HCT116 (cell line): ENCODE measurements at regions not wholly inside any gene's neighbourhood (a gene's known extent, or its start where the extent isn't known, plus 50 kb on each side); places are given as distances from the start of the nearest gene placed in this dataset.

Experiments
- ATAC-seq: fragments of 200-7000 bp; cut with Tn5 transposase; 2 replicates; pipeline ENCODE4 v1.9.1; 2020; ENCODE audit warnings: mild to moderate bottlenecking, moderate library complexity
- BruUV-seq: library from RNA; stranded (reverse); fragments of 400-500 nt; replicated peaks from 2 replicates; lab custom pipeline; 2021; lab: Mats Ljungman, UMichigan
- CTCF ChIA-PET: fragments of 300-600 bp; sonication (Branson Sonifier 250); formaldehyde crosslinking; loops from one replicate; lab custom pipeline; 2021; ENCODE audit warnings: antibody characterized with exemption; lab: Charles Lee
- POLR2A ChIA-PET: fragments of 300-600, 350-600 bp; sonication (Branson Sonifier 250); formaldehyde crosslinking; loops from one replicate; lab custom pipeline; 2021; ENCODE audit warnings: antibody characterized with exemption; lab: Charles Lee
- RAD21 ChIA-PET, 2 experiments: fragments of 300-600 bp; sonication (Branson Sonifier 250); formaldehyde crosslinking; loops; one replicate each; lab custom pipeline; 2023; ENCODE audit warnings: low total read pairs in 2 of 2; ENCODE audit not compliant: uncharacterized antibody in 2 of 2, unreplicated experiment in 2 of 2, low non-redundant PET in 1 of 2; lab: Charles Lee
- DNase-seq: peaks from one replicate; pipeline ENCODE4 v3.0.0-alpha.2; 2010; ENCODE audit warnings: low read depth, low spot score
- H2AFZ ChIP-seq: fragments of 200-600 bp; shearing (Covaris generic), sonication (generic); 2 replicates; pipeline ENCODE4 v1.6.1; 2017; ENCODE audit warnings: low read depth, mixed run types, mixed read lengths, antibody characterized with exemption, low read length; ENCODE audit not compliant: poor library complexity, severe bottlenecking
- H3K27ac ChIP-seq: 2 replicates; pipeline ENCODE4 v1.5.1; 2012; ENCODE audit warnings: low read depth, low read length
- H3K27me3 ChIP-seq: fragments of 200-600 bp; sonication (generic); 2 replicates; pipeline ENCODE4 v1.6.1; 2016; ENCODE audit warnings: mixed run types, low read length, mixed read lengths; ENCODE audit not compliant: insufficient read depth
- H3K36me3 ChIP-seq, 2 experiments: fragments of 200-500 bp in 1 of 2; fragments of 200-600 bp in 1 of 2; sonication (Bioruptor generic) in 1 of 2; sonication (generic) in 1 of 2; 2 replicates each; pipeline versions ENCODE4 v1.5.1 to v1.6.1; 2014 to 2016; ENCODE audit warnings: low read length in 2 of 2, inconsistent platforms in 1 of 2, mixed read lengths in 1 of 2, mixed run types in 1 of 2; ENCODE audit not compliant: insufficient read depth in 2 of 2, control insufficient read depth in 1 of 2
- H3K4me1 ChIP-seq, 2 experiments: fragments of 200-600 bp in 1 of 2; sonication (generic) in 1 of 2; 2 replicates each; pipeline versions ENCODE4 v1.5.1 to v1.6.1; 2012 to 2017; ENCODE audit warnings: low read length in 2 of 2, inconsistent platforms in 1 of 2, mild to moderate bottlenecking in 1 of 2, mixed read lengths in 1 of 2, mixed run types in 1 of 2, moderate library complexity in 1 of 2; ENCODE audit not compliant: insufficient read depth in 2 of 2, control insufficient read depth in 1 of 2
- H3K4me2 ChIP-seq: fragments of 200-600 bp; sonication (generic); 2 replicates; pipeline ENCODE4 v1.6.1; 2017; ENCODE audit warnings: mixed run types, low read length, mixed read lengths
- H3K4me3 ChIP-seq, 2 experiments: fragments of 200-600 bp in 1 of 2; sonication (generic) in 1 of 2; replicated peaks in 1 of 2; 2 replicates each; pipeline ENCODE4 v1.5.1; 2011 to 2016; ENCODE audit warnings: low read length in 2 of 2, control low read depth in 1 of 2, low read depth in 1 of 2, mild to moderate bottlenecking in 1 of 2, mixed read lengths in 1 of 2, mixed run types in 1 of 2
- H3K79me2 ChIP-seq: fragments of 200-600 bp; sonication (generic); 2 replicates; pipeline ENCODE4 v1.6.1; 2017; ENCODE audit warnings: mild to moderate bottlenecking, mixed run types, low read length, moderate library complexity, mixed read lengths; ENCODE audit not compliant: insufficient read depth
- H3K9ac ChIP-seq: fragments of 200-600 bp; sonication (generic); 2 replicates; pipeline ENCODE4 v1.6.1; 2016; ENCODE audit warnings: low read length, mixed read lengths
- H3K9me2 ChIP-seq: fragments of 200-600 bp; sonication (generic), shearing (Covaris generic); 2 replicates; pipeline ENCODE4 v1.6.1; 2017; ENCODE audit warnings: mixed run types, mild to moderate bottlenecking, moderate library complexity; ENCODE audit not compliant: insufficient read depth
- H3K9me3 ChIP-seq, 2 experiments: fragments of 200-500 bp in 1 of 2; fragments of 200-600 bp in 1 of 2; sonication (Bioruptor generic) in 1 of 2; sonication (generic) in 1 of 2; 2 replicates each; pipeline ENCODE4 v1.6.1; 2014 to 2017; ENCODE audit warnings: low read length in 2 of 2, mixed read lengths in 2 of 2, inconsistent platforms in 1 of 2, low read depth in 1 of 2, mild to moderate bottlenecking in 1 of 2, mixed run types in 1 of 2, moderate library complexity in 1 of 2; ENCODE audit not compliant: control insufficient read depth in 1 of 2, insufficient read depth in 1 of 2
- H4K20me1 ChIP-seq: fragments of 200-600 bp; sonication (generic), shearing (Covaris generic); 2 replicates; pipeline ENCODE4 v1.6.1; 2017; ENCODE audit warnings: mixed run types, mild to moderate bottlenecking, moderate library complexity; ENCODE audit not compliant: insufficient read depth
- CBX3 ChIP-seq: IDR thresholded peaks from 2 replicates; pipeline ENCODE4 v1.6.1; 2012; ENCODE audit warnings: low read depth
- EGR1 ChIP-seq: IDR thresholded peaks from 2 replicates; pipeline ENCODE4 v1.6.1; 2012; ENCODE audit warnings: low read depth
- ELF1 ChIP-seq: IDR thresholded peaks from 2 replicates; pipeline ENCODE4 v1.6.1; 2012; ENCODE audit warnings: low read depth, borderline replicate concordance
- FOSL1 ChIP-seq: IDR thresholded peaks from 2 replicates; pipeline ENCODE4 v1.6.1; 2012; ENCODE audit warnings: low read depth
- JUND ChIP-seq: IDR thresholded peaks from 2 replicates; pipeline ENCODE4 v1.6.1; 2012
- POLR2AphosphoS5 ChIP-seq: IDR thresholded peaks from 2 replicates; pipeline ENCODE4 v1.6.1; 2011; ENCODE audit warnings: mild to moderate bottlenecking, low read depth, low read length, moderate library complexity
- RAD21 ChIP-seq: IDR thresholded peaks from 2 replicates; pipeline ENCODE4 v1.6.1; 2012; ENCODE audit warnings: low read depth, mild to moderate bottlenecking
- SIN3A ChIP-seq: IDR thresholded peaks from 2 replicates; pipeline ENCODE4 v1.6.1; 2012; ENCODE audit warnings: low read depth
- SP1 ChIP-seq: IDR thresholded peaks from 2 replicates; pipeline ENCODE4 v1.6.1; 2012; ENCODE audit warnings: low read depth
- SRF ChIP-seq: IDR thresholded peaks from 2 replicates; pipeline ENCODE4 v1.6.1; 2012; ENCODE audit warnings: low read depth
- YY1 ChIP-seq: IDR thresholded peaks from 2 replicates; pipeline ENCODE4 v1.6.1; 2011; ENCODE audit warnings: low read length, low read depth, moderate library complexity, mild to moderate bottlenecking; ENCODE audit not compliant: insufficient replicate concordance; ENCODE audit errors: extremely low read depth
- ZFX ChIP-seq: fragments of 450-650 bp; IDR thresholded peaks from 2 replicates; pipeline ENCODE4 v1.6.1; 2017
- ZNF274 ChIP-seq: fragments of 200-500 bp; sonication (Bioruptor generic); IDR thresholded peaks from 2 replicates; pipeline ENCODE4 v1.6.1; 2014; ENCODE audit warnings: mild to moderate bottlenecking, low read depth, low read length, inconsistent platforms
- intact Hi-C: fragments of 100-400 bp; cut with micrococcal nuclease; formaldehyde crosslinking; loops from 2 replicates; pipeline ENCODE4 v1.10.0; 2022
- TF ChIP-seq, protein P1 (sequence below): IDR thresholded peaks from 2 replicates; pipeline ENCODE4 v1.6.1; 2012
- TF ChIP-seq, protein P2 (sequence below): IDR thresholded peaks from 2 replicates; pipeline ENCODE4 v1.6.1; 2012; ENCODE audit warnings: low read depth
- TF ChIP-seq, protein P3 (sequence below): IDR thresholded peaks from 2 replicates; pipeline ENCODE4 v1.6.1; 2011; ENCODE audit warnings: mild to moderate bottlenecking, low read length, moderate library complexity; ENCODE audit not compliant: insufficient replicate concordance; ENCODE audit errors: extremely low read depth

DNA sequence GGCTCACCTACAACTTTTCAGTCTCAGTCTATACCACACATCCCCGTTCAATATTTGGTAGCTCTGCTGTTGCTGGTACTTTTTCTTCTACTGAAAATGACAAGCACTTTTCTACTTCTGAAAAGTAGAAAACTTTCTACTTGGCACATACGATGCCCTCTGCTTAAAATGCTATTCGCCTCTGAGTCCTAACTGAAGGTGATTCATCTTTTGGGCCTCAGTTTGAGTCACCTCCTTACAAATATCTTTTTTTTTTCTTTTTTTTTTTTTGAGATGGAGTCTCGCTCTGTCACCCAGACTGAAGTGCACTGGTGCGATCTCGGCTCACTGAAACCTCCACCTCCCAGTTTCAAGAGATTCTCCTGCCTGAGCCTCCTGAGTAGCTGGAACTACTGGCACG lies 136.0 kb upstream of the CYYR1 start:
- ATAC-seq (no peak), DNase-seq (no peak)
- H4K20me1 ChIP-seq: no peaks in the 10 kb centered on the region
- intact Hi-C loops: no loop called here
- H3K79me2 ChIP-seq: no peaks in the 10 kb centered on the region
- CTCF ChIA-PET: no interaction called here
- TF ChIP-seq, protein P1, sequence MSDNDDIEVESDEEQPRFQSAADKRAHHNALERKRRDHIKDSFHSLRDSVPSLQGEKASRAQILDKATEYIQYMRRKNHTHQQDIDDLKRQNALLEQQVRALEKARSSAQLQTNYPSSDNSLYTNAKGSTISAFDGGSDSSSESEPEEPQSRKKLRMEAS: no peak
- TF ChIP-seq SIN3A (no peak), SP1 (no peak), SRF (no peak), FOSL1 (no peak)
- no peaks in the 10 kb centered on the region for H3K4me1 ChIP-seq
- no peak overlapping the region for H3K9ac ChIP-seq
- no peaks in the 10 kb centered on the region for H3K9me2 ChIP-seq
- RAD21 ChIA-PET: no interaction called here
- H2AFZ ChIP-seq: no peak overlapping the region
- H3K4me3 ChIP-seq: no peak overlapping the region
- H3K27me3 ChIP-seq: no peaks in the 10 kb centered on the region
- BruUV-seq: no TSS peak
- peaks cover 0 to 6% of the 10 kb centered on the region in 2 experiments; a peak in 2 of 4 replicates for H3K9me3 ChIP-seq
- no peaks in the 10 kb centered on the region for H3K36me3 ChIP-seq
- no peak overlapping the region for H3K27ac ChIP-seq
- POLR2A ChIA-PET: no interaction called here
- no peak overlapping the region for H3K4me2 ChIP-seq

DNA sequence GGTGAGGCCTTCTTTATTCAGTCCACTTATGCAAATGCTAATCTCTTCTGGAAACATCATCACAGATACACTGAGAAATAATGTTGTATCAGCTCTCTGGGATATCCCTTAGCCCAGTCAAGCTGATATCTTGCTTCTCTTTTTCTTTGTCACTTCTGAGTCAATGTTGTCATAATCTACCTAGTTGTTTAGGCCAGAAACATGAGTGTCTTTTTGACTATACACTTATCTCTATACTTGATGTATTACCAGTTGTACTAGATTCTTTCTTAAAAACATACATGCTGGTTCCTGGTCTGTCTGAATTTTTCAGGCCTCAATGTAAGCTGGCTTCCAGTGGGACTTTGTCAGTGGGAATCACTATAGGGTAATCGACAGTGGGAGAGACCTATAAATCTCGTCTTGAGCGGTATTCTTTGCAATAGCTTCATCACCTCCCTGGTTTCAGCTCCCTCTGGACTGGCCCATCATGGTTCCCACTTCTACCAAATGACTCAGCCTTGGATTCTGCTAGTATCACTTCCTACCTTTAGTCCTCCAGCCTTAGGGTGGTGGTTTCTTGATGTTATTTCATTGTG lies 135.2 kb upstream of the CYYR1 start:
- CTCF ChIA-PET: no interaction called here
- Histone ChIP-seq H3K9ac (no peak overlapping the region), H3K27me3 (no peaks in the 10 kb centered on the region), H3K27ac (no peak overlapping the region), H3K9me2 (no peaks in the 10 kb centered on the region), H2AFZ (no peak overlapping the region), H3K4me1 (no peaks in the 10 kb centered on the region), H3K79me2 (no peaks in the 10 kb centered on the region), H3K4me3 (no peak overlapping the region), H3K4me2 (no peak overlapping the region), H4K20me1 (no peaks in the 10 kb centered on the region), H3K36me3 (no peaks in the 10 kb centered on the region), H3K9me3 (peaks cover 0 to 10% of the 10 kb centered on the region in 2 experiments; a peak in 2 of 4 replicates)
- BruUV-seq: no TSS peak
- POLR2A ChIA-PET: no interaction called here
- DNase-seq: no peak
- intact Hi-C loops: no loop called here
- RAD21 ChIA-PET: no interaction called here
- ATAC-seq: no peak
- TF ChIP-seq EGR1 (no peak), CBX3 (no peak), ZFX (no peak), FOSL1 (no peak), ZNF274 (no peak), JUND (no peak), POLR2AphosphoS5 (no peak), YY1 (no peak), RAD21 (no peak), ELF1 (no peak), SIN3A (no peak)
- TF ChIP-seq, protein P1: no peak
- TF ChIP-seq, protein P2, sequence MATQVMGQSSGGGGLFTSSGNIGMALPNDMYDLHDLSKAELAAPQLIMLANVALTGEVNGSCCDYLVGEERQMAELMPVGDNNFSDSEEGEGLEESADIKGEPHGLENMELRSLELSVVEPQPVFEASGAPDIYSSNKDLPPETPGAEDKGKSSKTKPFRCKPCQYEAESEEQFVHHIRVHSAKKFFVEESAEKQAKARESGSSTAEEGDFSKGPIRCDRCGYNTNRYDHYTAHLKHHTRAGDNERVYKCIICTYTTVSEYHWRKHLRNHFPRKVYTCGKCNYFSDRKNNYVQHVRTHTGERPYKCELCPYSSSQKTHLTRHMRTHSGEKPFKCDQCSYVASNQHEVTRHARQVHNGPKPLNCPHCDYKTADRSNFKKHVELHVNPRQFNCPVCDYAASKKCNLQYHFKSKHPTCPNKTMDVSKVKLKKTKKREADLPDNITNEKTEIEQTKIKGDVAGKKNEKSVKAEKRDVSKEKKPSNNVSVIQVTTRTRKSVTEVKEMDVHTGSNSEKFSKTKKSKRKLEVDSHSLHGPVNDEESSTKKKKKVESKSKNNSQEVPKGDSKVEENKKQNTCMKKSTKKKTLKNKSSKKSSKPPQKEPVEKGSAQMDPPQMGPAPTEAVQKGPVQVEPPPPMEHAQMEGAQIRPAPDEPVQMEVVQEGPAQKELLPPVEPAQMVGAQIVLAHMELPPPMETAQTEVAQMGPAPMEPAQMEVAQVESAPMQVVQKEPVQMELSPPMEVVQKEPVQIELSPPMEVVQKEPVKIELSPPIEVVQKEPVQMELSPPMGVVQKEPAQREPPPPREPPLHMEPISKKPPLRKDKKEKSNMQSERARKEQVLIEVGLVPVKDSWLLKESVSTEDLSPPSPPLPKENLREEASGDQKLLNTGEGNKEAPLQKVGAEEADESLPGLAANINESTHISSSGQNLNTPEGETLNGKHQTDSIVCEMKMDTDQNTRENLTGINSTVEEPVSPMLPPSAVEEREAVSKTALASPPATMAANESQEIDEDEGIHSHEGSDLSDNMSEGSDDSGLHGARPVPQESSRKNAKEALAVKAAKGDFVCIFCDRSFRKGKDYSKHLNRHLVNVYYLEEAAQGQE: no peak
- TF ChIP-seq, protein P3, sequence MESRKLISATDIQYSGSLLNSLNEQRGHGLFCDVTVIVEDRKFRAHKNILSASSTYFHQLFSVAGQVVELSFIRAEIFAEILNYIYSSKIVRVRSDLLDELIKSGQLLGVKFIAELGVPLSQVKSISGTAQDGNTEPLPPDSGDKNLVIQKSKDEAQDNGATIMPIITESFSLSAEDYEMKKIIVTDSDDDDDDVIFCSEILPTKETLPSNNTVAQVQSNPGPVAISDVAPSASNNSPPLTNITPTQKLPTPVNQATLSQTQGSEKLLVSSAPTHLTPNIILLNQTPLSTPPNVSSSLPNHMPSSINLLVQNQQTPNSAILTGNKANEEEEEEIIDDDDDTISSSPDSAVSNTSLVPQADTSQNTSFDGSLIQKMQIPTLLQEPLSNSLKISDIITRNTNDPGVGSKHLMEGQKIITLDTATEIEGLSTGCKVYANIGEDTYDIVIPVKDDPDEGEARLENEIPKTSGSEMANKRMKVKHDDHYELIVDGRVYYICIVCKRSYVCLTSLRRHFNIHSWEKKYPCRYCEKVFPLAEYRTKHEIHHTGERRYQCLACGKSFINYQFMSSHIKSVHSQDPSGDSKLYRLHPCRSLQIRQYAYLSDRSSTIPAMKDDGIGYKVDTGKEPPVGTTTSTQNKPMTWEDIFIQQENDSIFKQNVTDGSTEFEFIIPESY: no peak
